ENCODE measurements at regions not wholly inside any gene's neighbourhood (a gene's known extent, or its start where the extent isn't known, plus 50 kb on each side); places are given as distances from the start of the nearest gene placed in this dataset.

- H3K9me3 Mint-ChIP-seq, result no peaks in the 10 kb centered on the region
- CTCF ChIA-PET, result no interaction called here
- POLR2A ChIA-PET, result no interaction called here
Observed at GRCh38 chr7:94294471-94295131, 100.1 kb upstream of the COL1A2 start.

GRCh38 chr7:94295850-94296249 is 98.8 kb upstream of the COL1A2 start:
- H3K27me3 Mint-ChIP-seq, result peaks cover 10% of the 10 kb centered on the region
- POLR2A ChIA-PET, result no interaction called here
- no peaks in the 10 kb centered on the region for H3K4me1 Mint-ChIP-seq
- no peak overlapping the region for H3K27ac Mint-ChIP-seq
- intact Hi-C loops (cut with micrococcal nuclease), result loop anchor here (5.0 kb wide), 1 partner anchor 101 kb away; no protein-coding TSS in a partner anchor
- DNase-seq, result no peak
- no peak for TF ChIP-seq CTCF (IDR thresholded peaks at IDR 0.05)
- CTCF ChIA-PET, result no interaction called here
- no peaks in the 10 kb centered on the region for H3K9me3 Mint-ChIP-seq
- no peaks in the 10 kb centered on the region for H3K36me3 Mint-ChIP-seq (ENCODE audit: low read depth)
- ATAC-seq (ENCODE audit: low read depth), result no peak
- H3K4me3 Mint-ChIP-seq, result no peak overlapping the region

More at GRCh38 chr7:94294471-94295131, 100.1 kb upstream of the COL1A2 start:
- Mint-ChIP-seq H3K27me3 (peaks cover 10% of the 10 kb centered on the region), H3K36me3 (ENCODE audit: low read depth) (no peaks in the 10 kb centered on the region), H3K4me1 (no peaks in the 10 kb centered on the region), H3K4me3 (no peak overlapping the region), H3K27ac (no peak overlapping the region)
- intact Hi-C loops (cut with micrococcal nuclease), result loop anchor here (5.0 kb wide), 1 partner anchor 103 kb away; no protein-coding TSS in a partner anchor
- TF ChIP-seq CTCF (IDR thresholded peaks at IDR 0.05), result no peak
- DNase-seq, result no peak
- no peak for ATAC-seq (ENCODE audit: low read depth)

GRCh38 chr7:94296881-94297280 is 97.8 kb upstream of the COL1A2 start:
- POLR2A ChIA-PET, result no interaction called here
- H3K9me3 Mint-ChIP-seq, result no peaks in the 10 kb centered on the region
- CTCF ChIA-PET, result interaction anchor here (0.7 kb wide), 1 partner anchor 8 kb away, joined by 3 read pairs; no protein-coding TSS in a partner anchor
- ATAC-seq (ENCODE audit: low read depth) (no peak), DNase-seq (no peak)
- H3K4me3 Mint-ChIP-seq, result no peak overlapping the region
- TF ChIP-seq CTCF (IDR thresholded peaks at IDR 0.05), result no peak
- no peaks in the 10 kb centered on the region for H3K36me3 Mint-ChIP-seq (ENCODE audit: low read depth)
- intact Hi-C loops (cut with micrococcal nuclease), result loop anchor here (5.0 kb wide), 1 partner anchor 100 kb away; no protein-coding TSS in a partner anchor
- H3K27me3 Mint-ChIP-seq, result peaks cover 8% of the 10 kb centered on the region
- no peak overlapping the region for H3K27ac Mint-ChIP-seq
- H3K4me1 Mint-ChIP-seq, result no peaks in the 10 kb centered on the region

GRCh38 chr7:94297397-94297838 is 97.3 kb upstream of the COL1A2 start:
- POLR2A ChIA-PET, result no interaction called here
- H3K27me3 Mint-ChIP-seq, result peaks cover 7% of the 10 kb centered on the region

More at GRCh38 chr7:94297397-94297838, 97.3 kb upstream of the COL1A2 start:
- Mint-ChIP-seq H3K9me3 (no peaks in the 10 kb centered on the region), H3K4me1 (no peaks in the 10 kb centered on the region), H3K36me3 (ENCODE audit: low read depth) (no peaks in the 10 kb centered on the region), H3K27ac (no peak overlapping the region), H3K4me3 (no peak overlapping the region)
- intact Hi-C loops (cut with micrococcal nuclease), result loop anchor here (5.0 kb wide), 1 partner anchor 100 kb away; no protein-coding TSS in a partner anchor
- CTCF ChIA-PET, result interaction anchor here (0.7 kb wide), 1 partner anchor 9 kb away, joined by 3 read pairs; no protein-coding TSS in a partner anchor
- no peak for DNase-seq
- TF ChIP-seq CTCF (IDR thresholded peaks at IDR 0.05), result no peak
- ATAC-seq (ENCODE audit: low read depth), result no peak
